CD4-positive, alpha-beta T cell (primary cell): ENCODE measurements at regions not wholly inside any gene's neighbourhood (a gene's known extent, or its start where the extent isn't known, plus 50 kb on each side); places are given as distances from the start of the nearest gene placed in this dataset.

Experiments
- ATAC-seq: fragments of 200-7000 bp; cut with Tn5 transposase; one replicate; pipeline ENCODE4 v1.10.0; 2022; ENCODE audit warnings: mild to moderate bottlenecking; ENCODE audit not compliant: poor library complexity
- CTCF ChIA-PET: fragments of 350-600 bp; sonication (Branson Sonifier 250); formaldehyde crosslinking; loops from one replicate; lab custom pipeline; 2021; ENCODE audit warnings: antibody characterized with exemption, inconsistent platforms; lab: Charles Lee
- POLR2A ChIA-PET: fragments of 350-600 bp; sonication (Branson Sonifier 250); formaldehyde crosslinking; loops from one replicate; lab custom pipeline; 2021; ENCODE audit warnings: antibody characterized with exemption, inconsistent platforms; lab: Charles Lee
- DNase-seq, 14 experiments: peaks; one replicate each; pipeline ENCODE4 v3.0.0-alpha.2; 2013 to 2020; ENCODE audit warnings: mixed read lengths in 2 of 14
- H3K27ac ChIP-seq, 2 donors: one replicate each; pipeline versions ENCODE4 v1.5.1 to v1.7.0; 2013; ENCODE audit warnings: low read length in 2 of 2, low read depth in 1 of 2, mild to moderate bottlenecking in 1 of 2
- H3K27me3 ChIP-seq, 2 experiments: 1 replicate in 1 of 2; 2 replicates in 1 of 2; pipeline versions ENCODE4 v1.6.1 to v1.7.0; 2013; ENCODE audit warnings: low read length in 2 of 2, control low read depth in 1 of 2, mild to moderate bottlenecking in 1 of 2, moderate library complexity in 1 of 2; ENCODE audit not compliant: insufficient read depth in 2 of 2, control insufficient read depth in 1 of 2
- H3K36me3 ChIP-seq: one replicate; pipeline ENCODE4 v1.6.1; 2013; ENCODE audit warnings: low read length, control low read depth; ENCODE audit not compliant: insufficient read depth
- H3K4me1 ChIP-seq: one replicate; pipeline ENCODE4 v1.6.1; 2013; ENCODE audit warnings: low read length, control low read depth; ENCODE audit not compliant: insufficient read depth
- H3K4me3 ChIP-seq: one replicate; pipeline ENCODE4 v1.5.1; 2013; ENCODE audit warnings: mild to moderate bottlenecking, low read length, moderate library complexity
- H3K9me3 ChIP-seq, 2 experiments: 1 replicate in 1 of 2; 2 replicates in 1 of 2; pipeline versions ENCODE4 v1.6.1 to v1.7.0; 2013; ENCODE audit warnings: low read length in 2 of 2, mild to moderate bottlenecking in 2 of 2, control low read depth in 1 of 2, moderate library complexity in 1 of 2; ENCODE audit not compliant: control insufficient read depth in 1 of 2, insufficient read depth in 1 of 2
- H3K27ac Mint-ChIP-seq: one replicate; pipeline ENCODE4 v1.8.0; 2020; ENCODE audit warnings: mixed read lengths
- H3K27me3 Mint-ChIP-seq: one replicate; pipeline ENCODE4 v1.8.0; 2021; ENCODE audit warnings: mixed read lengths
- H3K36me3 Mint-ChIP-seq: one replicate; pipeline ENCODE4 v1.8.0; 2021; ENCODE audit warnings: low read depth, mixed read lengths
- H3K4me1 Mint-ChIP-seq: one replicate; pipeline ENCODE4 v1.8.0; 2021; ENCODE audit warnings: low read depth, mixed read lengths
- H3K4me3 Mint-ChIP-seq: one replicate; pipeline ENCODE4 v1.8.0; 2020; ENCODE audit warnings: mild to moderate bottlenecking, mixed read lengths
- H3K9me3 Mint-ChIP-seq: one replicate; pipeline ENCODE4 v1.8.0; 2020; ENCODE audit warnings: mixed read lengths
- CTCF ChIP-seq: fragments of 200-600 bp; IDR thresholded peaks from one replicate; pipeline ENCODE4 v1.8.0; 2022; ENCODE audit warnings: antibody characterized with exemption, mild to moderate bottlenecking
- intact Hi-C, 2 experiments: fragments of 100-400 bp; cut with DNase I in 1 of 2; cut with micrococcal nuclease in 1 of 2; formaldehyde crosslinking; loops; one replicate each; pipeline versions ENCODE4 v1.15.1 to v1.9.0; 2023 to 2025; cut with DNase I, micrococcal nuclease

DNA sequence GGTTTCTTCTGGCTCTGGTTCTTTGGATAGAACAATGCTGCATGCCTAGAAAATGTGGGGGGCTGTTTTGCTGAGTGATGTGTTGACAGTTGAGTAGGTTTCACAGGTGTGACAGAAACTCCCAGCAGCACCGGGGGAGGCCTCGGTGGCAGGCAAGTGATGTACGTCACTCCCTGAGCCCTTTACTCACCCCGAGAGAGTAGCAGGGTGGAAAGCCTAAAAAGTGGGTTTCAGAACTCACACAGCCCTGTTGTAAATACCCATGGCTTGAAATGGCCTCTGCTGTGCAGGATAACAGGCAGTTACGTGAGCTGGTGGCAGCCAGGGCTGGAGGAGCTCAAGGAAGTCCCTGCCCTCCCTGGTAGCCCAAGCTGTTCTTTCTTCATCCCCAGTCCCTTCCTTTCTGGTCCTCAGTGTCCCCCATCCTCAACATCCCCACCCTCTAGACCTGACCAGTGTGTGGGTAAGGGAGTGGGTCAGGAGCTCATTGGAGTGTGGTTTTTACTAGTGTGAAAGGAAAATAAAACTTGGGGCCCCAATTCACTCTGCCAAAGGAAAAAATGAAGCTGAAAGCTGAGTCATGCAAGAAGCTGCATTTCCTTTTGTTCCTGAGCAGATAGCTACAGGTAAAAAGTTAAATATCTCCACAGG lies 258.1 kb downstream of the STK31 start:
- no peaks in the 10 kb centered on the region for H3K4me1 Mint-ChIP-seq
- peaks cover 9% of the 10 kb centered on the region for H3K27me3 Mint-ChIP-seq
- intact Hi-C loops = no loop called here
- H3K4me1 ChIP-seq = no peaks in the 10 kb centered on the region
- no peaks in the 10 kb centered on the region for H3K9me3 ChIP-seq
- TF ChIP-seq CTCF = no peak
- no peaks in the 10 kb centered on the region for H3K36me3 Mint-ChIP-seq
- no peak for ATAC-seq
- POLR2A ChIA-PET = no interaction called here
- no peak overlapping the region for H3K27ac ChIP-seq
- no peak overlapping the region for H3K4me3 Mint-ChIP-seq
- DNase-seq = no peak
- H3K27me3 ChIP-seq = no peaks in the 10 kb centered on the region
- H3K27ac Mint-ChIP-seq = no peak overlapping the region
- H3K4me3 ChIP-seq = no peak overlapping the region
- H3K36me3 ChIP-seq = no peaks in the 10 kb centered on the region
- CTCF ChIA-PET = no interaction called here
- no peaks in the 10 kb centered on the region for H3K9me3 Mint-ChIP-seq

DNA sequence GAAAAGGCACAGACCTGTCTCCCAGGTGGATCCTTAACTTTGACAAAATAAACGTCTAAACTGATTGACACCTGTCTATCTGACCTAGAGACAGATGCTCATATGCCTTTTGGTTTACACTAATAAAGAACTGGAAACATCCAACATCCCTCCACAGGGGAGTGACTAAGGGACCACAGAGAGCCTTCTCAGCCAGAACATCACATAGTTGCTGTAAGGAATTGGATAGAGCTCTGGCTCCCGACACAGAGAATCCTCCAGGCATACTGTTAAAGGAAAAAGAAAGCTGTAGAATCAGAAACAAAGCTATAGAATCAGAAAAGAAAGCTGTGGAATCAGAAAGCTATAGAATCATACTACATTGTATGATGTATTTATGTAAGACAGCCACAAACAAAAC lies 258.8 kb downstream of the STK31 start:
- H3K36me3 ChIP-seq = no peaks in the 10 kb centered on the region
- ATAC-seq (no peak), DNase-seq (no peak)
- ChIA-PET POLR2A (no interaction called here), CTCF (no interaction called here)
- Mint-ChIP-seq H3K36me3 (no peaks in the 10 kb centered on the region), H3K27me3 (peaks cover 9% of the 10 kb centered on the region), H3K4me1 (no peaks in the 10 kb centered on the region), H3K9me3 (no peaks in the 10 kb centered on the region), H3K4me3 (no peak overlapping the region), H3K27ac (no peak overlapping the region)
- no peak overlapping the region for H3K27ac ChIP-seq
- H3K4me3 ChIP-seq = no peak overlapping the region
- no peaks in the 10 kb centered on the region for H3K27me3 ChIP-seq
- TF ChIP-seq CTCF = no peak
- intact Hi-C loops = no loop called here
- H3K9me3 ChIP-seq = no peaks in the 10 kb centered on the region
- H3K4me1 ChIP-seq = no peaks in the 10 kb centered on the region

DNA sequence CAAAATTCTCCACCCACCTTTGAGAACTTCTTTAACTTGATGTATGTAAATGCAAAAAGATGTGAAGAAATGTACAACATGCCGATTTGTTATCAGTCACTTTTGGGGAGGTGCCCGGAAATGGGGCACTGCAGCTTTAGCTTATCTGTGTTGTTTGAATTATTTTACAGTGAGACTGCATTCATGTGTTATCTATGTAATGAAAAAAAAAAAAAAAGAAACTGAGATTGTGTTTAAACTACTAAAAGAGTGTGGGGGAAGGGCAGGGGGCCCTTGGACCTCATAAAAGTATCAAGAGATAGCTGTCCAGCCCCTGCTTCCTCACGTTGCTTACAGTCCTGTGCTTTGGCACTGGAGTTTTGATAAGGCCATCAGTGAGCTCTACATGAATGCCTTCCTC lies 259.4 kb downstream of the STK31 start:
- H3K36me3 Mint-ChIP-seq = no peaks in the 10 kb centered on the region
- H3K4me3 Mint-ChIP-seq = no peak overlapping the region
- Histone ChIP-seq H3K4me3 (no peak overlapping the region), H3K4me1 (no peaks in the 10 kb centered on the region), H3K36me3 (no peaks in the 10 kb centered on the region), H3K9me3 (no peaks in the 10 kb centered on the region), H3K27me3 (no peaks in the 10 kb centered on the region), H3K27ac (no peak overlapping the region)
- intact Hi-C loops = no loop called here
- DNase-seq (no peak), ATAC-seq (no peak)
- no peaks in the 10 kb centered on the region for H3K4me1 Mint-ChIP-seq
- ChIA-PET POLR2A (no interaction called here), CTCF (no interaction called here)
- H3K27ac Mint-ChIP-seq = no peak overlapping the region
- no peak for TF ChIP-seq CTCF
- peaks cover 9% of the 10 kb centered on the region for H3K27me3 Mint-ChIP-seq
- no peaks in the 10 kb centered on the region for H3K9me3 Mint-ChIP-seq
